GM12875 (cell line): ENCODE measurements at regions not wholly inside any gene's neighbourhood (a gene's known extent, or its start where the extent isn't known, plus 50 kb on each side); places are given as distances from the start of the nearest gene placed in this dataset.

Experiments
- H3K4me3 ChIP-seq: one replicate; pipeline ENCODE4 v1.5.1; 2011; ENCODE audit warnings: low read depth, low read length, control low read depth
- CTCF ChIP-seq: IDR thresholded peaks from 2 replicates; pipeline ENCODE4 v1.5.1; 2011; ENCODE audit warnings: low read depth, mild to moderate bottlenecking, control low read depth, inconsistent platforms, low read length, moderate library complexity, borderline replicate concordance; ENCODE audit not compliant: insufficient read depth

- no peak for TF ChIP-seq CTCF
- no peak overlapping the region for H3K4me3 ChIP-seq
These were observed 628.5 kb downstream of the GBE1 start for GRCh38 chr3:81132995-81133394.

- H3K4me3 ChIP-seq = no peak overlapping the region
- TF ChIP-seq CTCF = no peak
These were observed 655.5 kb downstream of the GBE1 start for GRCh38 chr3:81105789-81106488.

- TF ChIP-seq CTCF = no peak
- no peak overlapping the region for H3K4me3 ChIP-seq
These were observed 656.2 kb downstream of the GBE1 start for GRCh38 chr3:81105206-81105605.

- TF ChIP-seq CTCF = no peak
- H3K4me3 ChIP-seq = no peak overlapping the region
These were observed 663.6 kb downstream of the GBE1 start for GRCh38 chr3:81097889-81098288.

GRCh38 chr3:81095956-81096355 is 665.5 kb downstream of the GBE1 start:
- H3K4me3 ChIP-seq = no peak overlapping the region

GRCh38 chr3:81094986-81095385 is 666.5 kb downstream of the GBE1 start:
- no peak for TF ChIP-seq CTCF
- H3K4me3 ChIP-seq = no peak overlapping the region

More at GRCh38 chr3:81095956-81096355, 665.5 kb downstream of the GBE1 start:
- TF ChIP-seq CTCF = no peak

- TF ChIP-seq CTCF = no peak
- no peak overlapping the region for H3K4me3 ChIP-seq
These were observed 673.8 kb downstream of the GBE1 start for GRCh38 chr3:81087607-81088006.
